ENCODE measurements at regions not wholly inside any gene's neighbourhood (a gene's known extent, or its start where the extent isn't known, plus 50 kb on each side); places are given as distances from the start of the nearest gene placed in this dataset.

GRCh38 chr1:38201431-38201830 lies 154.8 kb upstream of the POU3F1 start:
- peaks cover 8 to 13% of the 10 kb centered on the region in 2 donors for H3K9me3 ChIP-seq (ENCODE audit: control insufficient read depth in 1 of 2, low read length in 2 of 2)

GRCh38 chr1:38198621-38199020 lies 152.0 kb upstream of the POU3F1 start:
- no peaks in the 10 kb centered on the region for H3K27me3 ChIP-seq (ENCODE audit: low read depth, low read length)
- H3K4me3 ChIP-seq (ENCODE audit: low read depth in 1 of 2, low read length in 2 of 2): no peak overlapping the region
- H3K36me3 ChIP-seq (ENCODE audit: control insufficient read depth in 1 of 2, insufficient read depth in 2 of 2, low read length in 2 of 2): no peaks in the 10 kb centered on the region
- H3K27ac ChIP-seq (ENCODE audit: low read length): no peak overlapping the region
- H3K4me1 ChIP-seq (ENCODE audit: control insufficient read depth in 1 of 2, insufficient read depth in 2 of 2, low read length in 2 of 2): peaks cover 0 to 9% of the 10 kb centered on the region in 2 donors
- H3K9me3 ChIP-seq (ENCODE audit: control insufficient read depth in 1 of 2, low read length in 2 of 2): peaks cover 8 to 13% of the 10 kb centered on the region in 2 donors

More at GRCh38 chr1:38201431-38201830, 154.8 kb upstream of the POU3F1 start:
- Histone ChIP-seq H3K27ac (ENCODE audit: low read length) (no peak overlapping the region), H3K4me1 (ENCODE audit: control insufficient read depth in 1 of 2, insufficient read depth in 2 of 2, low read length in 2 of 2) (peaks cover 0 to 9% of the 10 kb centered on the region in 2 donors), H3K36me3 (ENCODE audit: control insufficient read depth in 1 of 2, insufficient read depth in 2 of 2, low read length in 2 of 2) (no peaks in the 10 kb centered on the region), H3K4me3 (ENCODE audit: low read depth in 1 of 2, low read length in 2 of 2) (no peak overlapping the region), H3K27me3 (ENCODE audit: low read depth, low read length) (no peaks in the 10 kb centered on the region)

GRCh38 chr1:38198099-38198498 lies 151.5 kb upstream of the POU3F1 start:
- H3K9me3 ChIP-seq (ENCODE audit: control insufficient read depth in 1 of 2, low read length in 2 of 2): peaks cover 8 to 13% of the 10 kb centered on the region in 2 donors
- no peak overlapping the region for H3K27ac ChIP-seq (ENCODE audit: low read length)
- no peaks in the 10 kb centered on the region for H3K27me3 ChIP-seq (ENCODE audit: low read depth, low read length)

GRCh38 chr1:38197312-38198061 lies 150.9 kb upstream of the POU3F1 start:
- Histone ChIP-seq H3K36me3 (ENCODE audit: control insufficient read depth in 1 of 2, insufficient read depth in 2 of 2, low read length in 2 of 2) (no peaks in the 10 kb centered on the region), H3K27ac (ENCODE audit: low read length) (no peak overlapping the region), H3K4me3 (ENCODE audit: low read depth in 1 of 2, low read length in 2 of 2) (no peak overlapping the region), H3K4me1 (ENCODE audit: control insufficient read depth in 1 of 2, insufficient read depth in 2 of 2, low read length in 2 of 2) (peaks cover 0 to 9% of the 10 kb centered on the region in 2 donors), H3K27me3 (ENCODE audit: low read depth, low read length) (no peaks in the 10 kb centered on the region), H3K9me3 (ENCODE audit: control insufficient read depth in 1 of 2, low read length in 2 of 2) (peaks cover 8 to 13% of the 10 kb centered on the region in 2 donors)

More at GRCh38 chr1:38198099-38198498, 151.5 kb upstream of the POU3F1 start:
- Histone ChIP-seq H3K4me3 (ENCODE audit: low read depth in 1 of 2, low read length in 2 of 2) (no peak overlapping the region), H3K36me3 (ENCODE audit: control insufficient read depth in 1 of 2, insufficient read depth in 2 of 2, low read length in 2 of 2) (no peaks in the 10 kb centered on the region), H3K4me1 (ENCODE audit: control insufficient read depth in 1 of 2, insufficient read depth in 2 of 2, low read length in 2 of 2) (peaks cover 0 to 9% of the 10 kb centered on the region in 2 donors)

GRCh38 chr1:38194472-38194871 lies 147.9 kb upstream of the POU3F1 start:
- Histone ChIP-seq H3K27me3 (ENCODE audit: low read depth, low read length) (no peaks in the 10 kb centered on the region), H3K4me1 (ENCODE audit: control insufficient read depth in 1 of 2, insufficient read depth in 2 of 2, low read length in 2 of 2) (peaks cover 0 to 9% of the 10 kb centered on the region in 2 donors), H3K9me3 (ENCODE audit: control insufficient read depth in 1 of 2, low read length in 2 of 2) (peaks cover 0 to 2% of the 10 kb centered on the region in 2 donors), H3K27ac (ENCODE audit: low read length) (no peak overlapping the region), H3K36me3 (ENCODE audit: control insufficient read depth in 1 of 2, insufficient read depth in 2 of 2, low read length in 2 of 2) (no peaks in the 10 kb centered on the region), H3K4me3 (ENCODE audit: low read depth in 1 of 2, low read length in 2 of 2) (no peak overlapping the region)

GRCh38 chr1:38193040-38193439 lies 146.4 kb upstream of the POU3F1 start:
- Histone ChIP-seq H3K36me3 (ENCODE audit: control insufficient read depth in 1 of 2, insufficient read depth in 2 of 2, low read length in 2 of 2) (no peaks in the 10 kb centered on the region), H3K4me1 (ENCODE audit: control insufficient read depth in 1 of 2, insufficient read depth in 2 of 2, low read length in 2 of 2) (peaks cover 0 to 8% of the 10 kb centered on the region in 2 donors), H3K27ac (ENCODE audit: low read length) (no peak overlapping the region)

GRCh38 chr1:38191461-38191860 lies 144.9 kb upstream of the POU3F1 start:
- Histone ChIP-seq H3K9me3 (ENCODE audit: control insufficient read depth in 1 of 2, low read length in 2 of 2) (peaks cover 0 to 4% of the 10 kb centered on the region in 2 donors), H3K27me3 (ENCODE audit: low read depth, low read length) (no peaks in the 10 kb centered on the region), H3K4me3 (ENCODE audit: low read depth in 1 of 2, low read length in 2 of 2) (no peak overlapping the region), H3K36me3 (ENCODE audit: control insufficient read depth in 1 of 2, insufficient read depth in 2 of 2, low read length in 2 of 2) (no peaks in the 10 kb centered on the region), H3K27ac (ENCODE audit: low read length) (no peak overlapping the region), H3K4me1 (ENCODE audit: control insufficient read depth in 1 of 2, insufficient read depth in 2 of 2, low read length in 2 of 2) (no peaks in the 10 kb centered on the region)

More at GRCh38 chr1:38193040-38193439, 146.4 kb upstream of the POU3F1 start:
- peaks cover 0 to 4% of the 10 kb centered on the region in 2 donors for H3K9me3 ChIP-seq (ENCODE audit: control insufficient read depth in 1 of 2, low read length in 2 of 2)
- no peak overlapping the region for H3K4me3 ChIP-seq (ENCODE audit: low read depth in 1 of 2, low read length in 2 of 2)
- H3K27me3 ChIP-seq (ENCODE audit: low read depth, low read length): no peaks in the 10 kb centered on the region

- Histone ChIP-seq H3K36me3 (ENCODE audit: control insufficient read depth in 1 of 2, insufficient read depth in 2 of 2, low read length in 2 of 2) (no peaks in the 10 kb centered on the region), H3K4me3 (ENCODE audit: low read depth in 1 of 2, low read length in 2 of 2) (no peak overlapping the region), H3K27ac (ENCODE audit: low read length) (no peak overlapping the region), H3K9me3 (ENCODE audit: control insufficient read depth in 1 of 2, low read length in 2 of 2) (peaks cover 0 to 4% of the 10 kb centered on the region in 2 donors), H3K27me3 (ENCODE audit: low read depth, low read length) (no peaks in the 10 kb centered on the region), H3K4me1 (ENCODE audit: control insufficient read depth in 1 of 2, insufficient read depth in 2 of 2, low read length in 2 of 2) (no peaks in the 10 kb centered on the region)
Measured at GRCh38 chr1:38190983-38191382, 144.4 kb upstream of the POU3F1 start.

- Histone ChIP-seq H3K36me3 (ENCODE audit: control insufficient read depth in 1 of 2, insufficient read depth in 2 of 2, low read length in 2 of 2) (no peaks in the 10 kb centered on the region), H3K4me3 (ENCODE audit: low read depth in 1 of 2, low read length in 2 of 2) (no peak overlapping the region), H3K27ac (ENCODE audit: low read length) (no peak overlapping the region), H3K4me1 (ENCODE audit: control insufficient read depth in 1 of 2, insufficient read depth in 2 of 2, low read length in 2 of 2) (no peaks in the 10 kb centered on the region), H3K27me3 (ENCODE audit: low read depth, low read length) (no peaks in the 10 kb centered on the region), H3K9me3 (ENCODE audit: control insufficient read depth in 1 of 2, low read length in 2 of 2) (peaks cover 0 to 4% of the 10 kb centered on the region in 2 donors)
Measured at GRCh38 chr1:38187552-38187951, 141.0 kb upstream of the POU3F1 start.

GRCh38 chr1:38186566-38186965 lies 140.0 kb upstream of the POU3F1 start:
- H3K9me3 ChIP-seq (ENCODE audit: control insufficient read depth in 1 of 2, low read length in 2 of 2): peaks cover 0 to 4% of the 10 kb centered on the region in 2 donors
- H3K27me3 ChIP-seq (ENCODE audit: low read depth, low read length): no peaks in the 10 kb centered on the region

GRCh38 chr1:38185913-38186312 lies 139.3 kb upstream of the POU3F1 start:
- no peak overlapping the region for H3K4me3 ChIP-seq (ENCODE audit: low read depth in 1 of 2, low read length in 2 of 2)
- H3K27ac ChIP-seq (ENCODE audit: low read length): no peak overlapping the region
- H3K9me3 ChIP-seq (ENCODE audit: control insufficient read depth in 1 of 2, low read length in 2 of 2): peaks cover 0 to 4% of the 10 kb centered on the region in 2 donors
- no peaks in the 10 kb centered on the region for H3K36me3 ChIP-seq (ENCODE audit: control insufficient read depth in 1 of 2, insufficient read depth in 2 of 2, low read length in 2 of 2)
- H3K27me3 ChIP-seq (ENCODE audit: low read depth, low read length): no peaks in the 10 kb centered on the region
- H3K4me1 ChIP-seq (ENCODE audit: control insufficient read depth in 1 of 2, insufficient read depth in 2 of 2, low read length in 2 of 2): no peaks in the 10 kb centered on the region

More at GRCh38 chr1:38186566-38186965, 140.0 kb upstream of the POU3F1 start:
- Histone ChIP-seq H3K4me3 (ENCODE audit: low read depth in 1 of 2, low read length in 2 of 2) (no peak overlapping the region), H3K4me1 (ENCODE audit: control insufficient read depth in 1 of 2, insufficient read depth in 2 of 2, low read length in 2 of 2) (no peaks in the 10 kb centered on the region), H3K36me3 (ENCODE audit: control insufficient read depth in 1 of 2, insufficient read depth in 2 of 2, low read length in 2 of 2) (no peaks in the 10 kb centered on the region), H3K27ac (ENCODE audit: low read length) (no peak overlapping the region)
